Hepatocyte (in vitro differentiated cells): ENCODE measurements at regions not wholly inside any gene's neighbourhood (a gene's known extent, or its start where the extent isn't known, plus 50 kb on each side); places are given as distances from the start of the nearest gene placed in this dataset.

Experiments
- DNase-seq: peaks from one replicate; pipeline ENCODE4 v3.0.0-alpha.2; 2016; ENCODE audit warnings: low spot score
- H2AFZ ChIP-seq: fragments of 200-600 bp; sonication (generic); 2 replicates; pipeline ENCODE4 v1.6.0; 2016; ENCODE audit warnings: antibody characterized with exemption, mild to moderate bottlenecking
- H3K27ac ChIP-seq: fragments of 200-600 bp; sonication (generic); 2 replicates; pipeline ENCODE4 v1.5.1; 2016; ENCODE audit warnings: mild to moderate bottlenecking
- H3K27me3 ChIP-seq: fragments of 200-600 bp; sonication (generic); 2 replicates; pipeline ENCODE4 v1.6.1; 2016
- H3K36me3 ChIP-seq: fragments of 200-600 bp; sonication (generic); replicated peaks from 2 replicates; pipeline ENCODE4 v1.5.1; 2016; ENCODE audit warnings: low read depth; ENCODE audit not compliant: insufficient read depth
- H3K4me1 ChIP-seq: fragments of 200-600 bp; sonication (generic); 2 replicates; pipeline ENCODE4 v1.5.1; 2016; ENCODE audit warnings: mild to moderate bottlenecking, moderate library complexity; ENCODE audit not compliant: insufficient read depth
- H3K4me2 ChIP-seq: fragments of 200-600 bp; sonication (generic); 2 replicates; pipeline ENCODE4 v1.6.0; 2016
- H3K4me3 ChIP-seq: fragments of 200-600 bp; sonication (generic); 2 replicates; pipeline ENCODE4 v1.5.1; 2016; ENCODE audit warnings: mild to moderate bottlenecking
- H3K79me2 ChIP-seq: fragments of 200-600 bp; sonication (generic); 2 replicates; pipeline ENCODE4 v1.6.0; 2017; ENCODE audit warnings: mild to moderate bottlenecking
- H3K9me2 ChIP-seq: fragments of 200-600 bp; sonication (generic); replicated peaks from 2 replicates; pipeline ENCODE4 v1.6.0; 2017; ENCODE audit warnings: mild to moderate bottlenecking; ENCODE audit not compliant: insufficient read depth
- H3K9me3 ChIP-seq: fragments of 200-600 bp; sonication (generic); 2 replicates; pipeline ENCODE4 v1.5.1; 2016; ENCODE audit warnings: low read depth, mild to moderate bottlenecking
- H4K20me1 ChIP-seq: fragments of 200-600 bp; sonication (generic); 2 replicates; pipeline ENCODE4 v1.6.0; 2016; ENCODE audit warnings: mild to moderate bottlenecking; ENCODE audit not compliant: insufficient read depth, poor library complexity, severe bottlenecking
- EZH2 ChIP-seq: fragments of 200-600 bp; sonication (generic); IDR thresholded peaks from 2 replicates; pipeline ENCODE4 v1.6.1; 2016; ENCODE audit warnings: antibody characterized with exemption, mild to moderate bottlenecking, borderline replicate concordance
- EZH2phosphoT487 ChIP-seq: fragments of 200-600 bp; sonication (generic); IDR thresholded peaks from one replicate; pipeline ENCODE4 v1.6.1; 2018; ENCODE audit warnings: antibody characterized with exemption, mild to moderate bottlenecking, low read depth, moderate library complexity; ENCODE audit not compliant: unreplicated experiment, severe bottlenecking
- WGBS: methylation state at CpG from one replicate; pipeline ENCODE4 v1.1.6; 2016; ENCODE audit warnings: low lambda C conversion rate; ENCODE audit errors: missing lambda C conversion rate; 5-methylcytosine and 5-hydroxymethylcytosine counted together
- TF ChIP-seq, protein P1 (sequence below): fragments of 200-600 bp; sonication (generic); IDR thresholded peaks from 2 replicates; pipeline ENCODE4 v1.5.1; 2016; ENCODE audit warnings: antibody characterized with exemption, mild to moderate bottlenecking; ENCODE audit not compliant: poor library complexity

DNA sequence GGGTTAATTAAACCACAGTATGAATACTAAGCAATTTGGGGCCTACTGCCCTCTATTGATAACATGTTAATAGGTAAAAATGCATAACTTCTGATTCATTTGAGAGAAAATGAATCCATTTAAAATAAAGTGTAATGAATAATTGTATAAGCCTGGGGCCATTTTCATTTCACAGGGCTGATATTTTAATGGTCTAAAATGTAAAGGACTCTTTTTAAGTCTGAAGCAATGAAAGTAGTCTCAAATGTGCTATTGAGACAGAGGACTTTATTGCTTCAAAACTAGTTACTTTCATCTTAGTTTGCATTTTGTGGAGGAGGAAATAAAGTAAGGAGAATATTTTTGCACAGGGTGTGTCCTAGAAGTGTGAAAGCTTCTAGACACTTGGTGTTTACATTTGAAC is 155.4 kb downstream of the TLR5 start:
- no peaks in the 10 kb centered on the region for H4K20me1 ChIP-seq
- H2AFZ ChIP-seq = no peak overlapping the region
- H3K4me1 ChIP-seq = no peaks in the 10 kb centered on the region
- H3K27ac ChIP-seq = no peak overlapping the region
- no peak for DNase-seq
- H3K27me3 ChIP-seq = no peaks in the 10 kb centered on the region
- H3K9me3 ChIP-seq = no peaks in the 10 kb centered on the region
- H3K4me3 ChIP-seq = no peak overlapping the region
- TF ChIP-seq EZH2 = no peak
- TF ChIP-seq, protein P1, sequence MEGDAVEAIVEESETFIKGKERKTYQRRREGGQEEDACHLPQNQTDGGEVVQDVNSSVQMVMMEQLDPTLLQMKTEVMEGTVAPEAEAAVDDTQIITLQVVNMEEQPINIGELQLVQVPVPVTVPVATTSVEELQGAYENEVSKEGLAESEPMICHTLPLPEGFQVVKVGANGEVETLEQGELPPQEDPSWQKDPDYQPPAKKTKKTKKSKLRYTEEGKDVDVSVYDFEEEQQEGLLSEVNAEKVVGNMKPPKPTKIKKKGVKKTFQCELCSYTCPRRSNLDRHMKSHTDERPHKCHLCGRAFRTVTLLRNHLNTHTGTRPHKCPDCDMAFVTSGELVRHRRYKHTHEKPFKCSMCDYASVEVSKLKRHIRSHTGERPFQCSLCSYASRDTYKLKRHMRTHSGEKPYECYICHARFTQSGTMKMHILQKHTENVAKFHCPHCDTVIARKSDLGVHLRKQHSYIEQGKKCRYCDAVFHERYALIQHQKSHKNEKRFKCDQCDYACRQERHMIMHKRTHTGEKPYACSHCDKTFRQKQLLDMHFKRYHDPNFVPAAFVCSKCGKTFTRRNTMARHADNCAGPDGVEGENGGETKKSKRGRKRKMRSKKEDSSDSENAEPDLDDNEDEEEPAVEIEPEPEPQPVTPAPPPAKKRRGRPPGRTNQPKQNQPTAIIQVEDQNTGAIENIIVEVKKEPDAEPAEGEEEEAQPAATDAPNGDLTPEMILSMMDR = peak; percentile 14
- no peak for TF ChIP-seq EZH2phosphoT487
- H3K79me2 ChIP-seq = no peaks in the 10 kb centered on the region
- no peak overlapping the region for H3K4me2 ChIP-seq
- H3K36me3 ChIP-seq = no peaks in the 10 kb centered on the region
- H3K9me2 ChIP-seq = no peaks in the 10 kb centered on the region

DNA sequence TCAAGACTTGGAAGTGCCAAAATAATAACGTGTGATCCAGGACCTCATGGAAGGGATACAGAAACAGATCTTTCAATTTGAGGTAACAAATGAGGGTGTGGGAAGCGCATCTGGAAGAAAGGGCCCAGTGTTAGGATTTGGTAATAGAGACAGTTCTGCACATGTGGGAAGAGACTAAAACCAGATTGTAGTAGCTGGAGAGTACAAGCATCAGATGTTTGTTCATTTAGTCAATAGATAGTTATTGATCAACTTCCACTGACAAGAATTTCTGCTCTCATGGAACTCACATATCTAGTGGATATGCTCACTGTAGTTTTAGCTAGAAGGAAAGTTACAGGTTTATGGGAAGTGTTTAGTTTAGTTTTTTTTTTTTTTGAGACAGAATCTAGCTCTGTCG is 153.6 kb downstream of the TLR5 start:
- TF ChIP-seq EZH2 (no peak), EZH2phosphoT487 (no peak)
- TF ChIP-seq, protein P1 = no peak
- H3K4me2 ChIP-seq = no peak overlapping the region
- H4K20me1 ChIP-seq = no peaks in the 10 kb centered on the region
- H3K27ac ChIP-seq = no peak overlapping the region
- H3K36me3 ChIP-seq = no peaks in the 10 kb centered on the region
- H2AFZ ChIP-seq = no peak overlapping the region
- H3K4me3 ChIP-seq = no peak overlapping the region
- no peaks in the 10 kb centered on the region for H3K9me2 ChIP-seq
- H3K9me3 ChIP-seq = no peaks in the 10 kb centered on the region
- WGBS = 82% methylated on average over 3 of the region's 3 CpGs
- no peaks in the 10 kb centered on the region for H3K79me2 ChIP-seq
- DNase-seq = no peak
- H3K27me3 ChIP-seq = no peaks in the 10 kb centered on the region
- no peaks in the 10 kb centered on the region for H3K4me1 ChIP-seq

DNA sequence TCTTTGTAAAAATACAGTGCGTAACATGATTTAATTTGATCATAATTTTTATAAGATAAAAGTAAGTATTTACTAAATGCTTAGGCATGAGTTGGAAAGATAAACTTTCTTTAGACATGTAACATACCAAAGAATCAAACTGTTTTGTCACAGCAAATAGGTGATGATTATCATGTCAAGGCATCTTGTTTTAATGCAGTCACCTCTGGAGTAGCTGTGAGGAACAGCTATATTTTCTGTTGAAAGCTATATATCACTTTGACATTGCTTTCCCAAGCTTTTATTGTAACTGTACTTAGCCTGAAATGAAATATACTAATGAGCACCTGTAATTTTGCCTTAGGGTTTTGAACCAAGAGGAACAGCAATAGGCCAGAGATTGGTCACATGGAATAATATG is 151.9 kb downstream of the TLR5 start:
- no peaks in the 10 kb centered on the region for H3K79me2 ChIP-seq
- H3K27me3 ChIP-seq = no peaks in the 10 kb centered on the region
- H3K4me3 ChIP-seq = no peak overlapping the region
- no peaks in the 10 kb centered on the region for H3K4me1 ChIP-seq
- H3K27ac ChIP-seq = no peak overlapping the region
- no peaks in the 10 kb centered on the region for H3K9me2 ChIP-seq
- no peak for DNase-seq
- H3K36me3 ChIP-seq = no peaks in the 10 kb centered on the region
- H4K20me1 ChIP-seq = no peaks in the 10 kb centered on the region
- no peak overlapping the region for H2AFZ ChIP-seq
- H3K9me3 ChIP-seq = no peaks in the 10 kb centered on the region
- no peak overlapping the region for H3K4me2 ChIP-seq
- 89% methylated on average over 1 of the region's 1 CpG for WGBS
- TF ChIP-seq EZH2phosphoT487 = no peak
- TF ChIP-seq, protein P1 = no peak
- no peak for TF ChIP-seq EZH2

DNA sequence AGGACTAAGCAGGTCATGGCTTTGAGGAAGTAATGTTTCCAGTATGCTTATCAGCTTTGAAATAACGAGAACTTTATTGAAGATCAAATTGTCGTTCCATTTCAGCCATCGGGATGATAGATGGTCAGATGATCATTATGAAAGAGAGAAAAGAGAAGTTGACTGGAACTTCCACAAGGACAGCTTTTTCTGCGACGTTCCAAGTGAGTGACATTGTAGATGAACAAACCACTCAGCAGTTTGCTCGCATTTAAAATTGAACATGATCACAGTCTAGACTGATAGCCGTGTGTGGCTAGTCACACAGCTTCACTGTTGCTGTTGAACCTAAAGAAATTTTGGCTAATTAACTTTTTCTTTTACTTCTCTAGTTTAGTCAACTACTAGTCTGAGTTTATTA is 151.1 kb downstream of the TLR5 start:
- no peaks in the 10 kb centered on the region for H3K9me3 ChIP-seq
- 94% methylated on average over 7 of the region's 7 CpGs for WGBS
- no peak overlapping the region for H3K27ac ChIP-seq
- H3K36me3 ChIP-seq = no peaks in the 10 kb centered on the region
- DNase-seq = no peak
- H2AFZ ChIP-seq = no peak overlapping the region
- TF ChIP-seq EZH2 = no peak
- TF ChIP-seq, protein P1 = no peak
- no peak for TF ChIP-seq EZH2phosphoT487
- no peaks in the 10 kb centered on the region for H3K9me2 ChIP-seq
- no peaks in the 10 kb centered on the region for H3K4me1 ChIP-seq
- no peaks in the 10 kb centered on the region for H3K79me2 ChIP-seq
- no peaks in the 10 kb centered on the region for H4K20me1 ChIP-seq
- no peak overlapping the region for H3K4me3 ChIP-seq
- no peak overlapping the region for H3K4me2 ChIP-seq
- no peaks in the 10 kb centered on the region for H3K27me3 ChIP-seq
